GM23338 (cell line): ENCODE measurements at regions not wholly inside any gene's neighbourhood (a gene's known extent, or its start where the extent isn't known, plus 50 kb on each side); places are given as distances from the start of the nearest gene placed in this dataset.

Source experiments
- ATAC-seq: fragments of 200-7000 bp; cut with Tn5 transposase; 3 replicates; pipeline ENCODE4 v1.9.1; 2020
- DNase-seq: peaks from one replicate; pipeline ENCODE4 v3.0.0-alpha.2; 2015; ENCODE audit warnings: low spot score
- H2AFZ ChIP-seq: fragments of 200-600 bp; sonication (generic); 2 replicates; pipeline ENCODE4 v1.8.0; 2016; ENCODE audit warnings: antibody characterized with exemption, mild to moderate bottlenecking, moderate library complexity
- H3F3A ChIP-seq: fragments of 200-600 bp; sonication (generic); replicated peaks from 2 replicates; pipeline ENCODE4 v1.8.0; 2017; ENCODE audit warnings: antibody characterized with exemption, mixed run types, low read depth
- H3K27ac ChIP-seq: fragments of 200-600 bp; sonication (generic); 2 replicates; pipeline ENCODE4 v1.6.1; 2016; ENCODE audit warnings: low read depth
- H3K27me3 ChIP-seq: fragments of 200-600 bp; sonication (generic); 2 replicates; pipeline ENCODE4 v1.8.0; 2016; ENCODE audit warnings: mild to moderate bottlenecking, mixed run types, moderate library complexity; ENCODE audit not compliant: insufficient read depth
- H3K36me3 ChIP-seq: fragments of 200-600 bp; sonication (generic); 2 replicates; pipeline ENCODE4 v1.8.0; 2016; ENCODE audit warnings: mild to moderate bottlenecking; ENCODE audit not compliant: insufficient read depth
- H3K4me1 ChIP-seq: fragments of 200-600 bp; sonication (generic); 2 replicates; pipeline ENCODE4 v1.8.0; 2016; ENCODE audit warnings: mild to moderate bottlenecking, moderate library complexity; ENCODE audit not compliant: insufficient read depth
- H3K4me2 ChIP-seq: fragments of 200-600 bp; sonication (generic); 2 replicates; pipeline ENCODE4 v1.7.1; 2017; ENCODE audit warnings: mixed run types
- H3K4me3 ChIP-seq: fragments of 200-600 bp; sonication (generic); 2 replicates; pipeline ENCODE4 v1.6.1; 2016; ENCODE audit warnings: mixed run types
- H3K79me2 ChIP-seq: fragments of 200-600 bp; sonication (generic); replicated peaks from 2 replicates; pipeline ENCODE4 v1.8.0; 2017; ENCODE audit warnings: mild to moderate bottlenecking; ENCODE audit not compliant: insufficient read depth
- H3K9me2 ChIP-seq: fragments of 200-600 bp; sonication (generic); 2 replicates; pipeline ENCODE4 v1.8.0; 2017; ENCODE audit not compliant: insufficient read depth
- H4K20me1 ChIP-seq: fragments of 200-600 bp; sonication (generic); replicated peaks from 2 replicates; pipeline ENCODE4 v1.8.0; 2017; ENCODE audit warnings: mild to moderate bottlenecking; ENCODE audit not compliant: insufficient read depth
- H3K27ac Mint-ChIP-seq: 2 replicates; pipeline ENCODE4 v1.8.0; 2020; ENCODE audit warnings: inconsistent platforms, mild to moderate bottlenecking, moderate library complexity, mixed read lengths
- H3K27me3 Mint-ChIP-seq: 3 replicates; pipeline ENCODE4 v1.8.0; 2022; ENCODE audit warnings: low read depth, mild to moderate bottlenecking, moderate library complexity, mixed read lengths, inconsistent platforms; ENCODE audit not compliant: insufficient read depth, poor library complexity
- H3K36me3 Mint-ChIP-seq: 3 replicates; pipeline ENCODE4 v1.8.0; 2021; ENCODE audit warnings: low read depth, mild to moderate bottlenecking, inconsistent platforms, moderate library complexity, mixed read lengths
- H3K4me1 Mint-ChIP-seq: 3 replicates; pipeline ENCODE4 v1.8.0; 2020; ENCODE audit warnings: mild to moderate bottlenecking, inconsistent platforms, mixed read lengths
- H3K4me3 Mint-ChIP-seq: 3 replicates; pipeline ENCODE4 v1.8.0; 2021; ENCODE audit warnings: moderate library complexity, mild to moderate bottlenecking, inconsistent platforms, mixed read lengths
- H3K9me3 Mint-ChIP-seq: 3 replicates; pipeline ENCODE4 v1.8.0; 2020; ENCODE audit warnings: moderate library complexity, mild to moderate bottlenecking, inconsistent platforms, mixed read lengths
- CREB1 ChIP-seq: fragments of 250-450 bp; sonication (Bioruptor Pico); IDR thresholded peaks from 2 replicates; pipeline ENCODE4 v1.5.0; 2020; ENCODE audit warnings: low read depth, mild to moderate bottlenecking, moderate library complexity
- CTCF ChIP-seq, 2 experiments: fragments of 200-600 bp in 1 of 2; sonication (generic) in 1 of 2; conservative IDR thresholded peaks; 2 replicates each; pipeline versions ENCODE4 v1.5.1 to v1.6.1; 2016 to 2017; ENCODE audit warnings: antibody characterized with exemption in 2 of 2, low read depth in 2 of 2, mild to moderate bottlenecking in 2 of 2, moderate library complexity in 1 of 2
- EZH2phosphoT487 ChIP-seq: fragments of 200-600 bp; sonication (generic); IDR thresholded peaks from one replicate; pipeline ENCODE4 v1.8.1; 2018; ENCODE audit warnings: antibody characterized with exemption; ENCODE audit not compliant: unreplicated experiment
- JUNB ChIP-seq: IDR thresholded peaks from one replicate; pipeline ENCODE4 v1.6.1; 2016; ENCODE audit warnings: antibody characterized with exemption; ENCODE audit not compliant: unreplicated experiment
- NANOG ChIP-seq: IDR thresholded peaks from 2 replicates; pipeline ENCODE4 v1.6.1; 2016; ENCODE audit warnings: antibody characterized with exemption, borderline replicate concordance
- POLR2AphosphoS5 ChIP-seq: IDR thresholded peaks from 2 replicates; pipeline ENCODE4 v1.6.1; 2016; ENCODE audit warnings: antibody characterized with exemption, low read depth
- REST ChIP-seq: IDR thresholded peaks from one replicate; pipeline ENCODE4 v1.6.1; 2018; ENCODE audit warnings: antibody characterized with exemption; ENCODE audit not compliant: unreplicated experiment
- STAT1 ChIP-seq: IDR thresholded peaks from one replicate; pipeline ENCODE4 v1.6.1; 2016; ENCODE audit warnings: antibody characterized with exemption; ENCODE audit not compliant: unreplicated experiment
- ZNF114 ChIP-seq: fragments of 250-450 bp; sonication (Bioruptor Pico); IDR thresholded peaks from 2 replicates; pipeline ENCODE4 v1.5.0; 2020; ENCODE audit warnings: mild to moderate bottlenecking, moderate library complexity
- ZNF331 ChIP-seq: fragments of 250-450 bp; sonication (Bioruptor Pico); IDR thresholded peaks from 2 replicates; pipeline ENCODE4 v1.5.0; 2020; ENCODE audit warnings: low read depth, mild to moderate bottlenecking, moderate library complexity

GRCh38 chr6:92791403-92791802 is 628.0 kb downstream of the EPHA7 start:
- TF ChIP-seq ZNF331: no peak
- TF ChIP-seq REST: no peak
- no peak for TF ChIP-seq CTCF (conservative IDR thresholded peaks at IDR 0.05; ENCODE audit: low read depth in 2 of 2)
- TF ChIP-seq CREB1 (CRISPR knock-in tag): no peak
- TF ChIP-seq ZNF114: no peak
- TF ChIP-seq JUNB: no peak
- no peak for TF ChIP-seq NANOG

GRCh38 chr6:92790381-92790780 is 629.0 kb downstream of the EPHA7 start:
- no peak overlapping the region for H3K4me3 Mint-ChIP-seq
- Histone ChIP-seq H4K20me1 (no peaks in the 10 kb centered on the region), H3K27ac (no peak overlapping the region), H3K4me2 (no peak overlapping the region), H3K9me2 (no peaks in the 10 kb centered on the region), H3K36me3 (no peaks in the 10 kb centered on the region), H3K4me1 (no peaks in the 10 kb centered on the region), H2AFZ (no peak overlapping the region), H3F3A (no peaks in the 10 kb centered on the region), H3K27me3 (no peaks in the 10 kb centered on the region), H3K4me3 (no peak overlapping the region), H3K79me2 (no peaks in the 10 kb centered on the region)
- no peaks in the 10 kb centered on the region for H3K27me3 Mint-ChIP-seq
- H3K27ac Mint-ChIP-seq: no peak overlapping the region
- peak; percentile 12 for DNase-seq
- no peaks in the 10 kb centered on the region for H3K9me3 Mint-ChIP-seq
- H3K4me1 Mint-ChIP-seq: peaks cover 2% of the 10 kb centered on the region; the same call in 1 of the 3 replicates
- no peak; the same call in 2 of the 3 replicates for ATAC-seq
- no peaks in the 10 kb centered on the region for H3K36me3 Mint-ChIP-seq
- TF ChIP-seq CREB1 (CRISPR knock-in tag) (no peak), CTCF (conservative IDR thresholded peaks at IDR 0.05; ENCODE audit: low read depth in 2 of 2) (no peak), NANOG (no peak), EZH2phosphoT487 (no peak), JUNB (no peak), POLR2AphosphoS5 (no peak), STAT1 (no peak)

More at GRCh38 chr6:92791403-92791802, 628.0 kb downstream of the EPHA7 start:
- H3K4me2 ChIP-seq: no peak overlapping the region
- Mint-ChIP-seq H3K9me3 (no peaks in the 10 kb centered on the region), H3K27ac (no peak overlapping the region), H3K27me3 (no peaks in the 10 kb centered on the region), H3K4me3 (no peak overlapping the region), H3K36me3 (no peaks in the 10 kb centered on the region), H3K4me1 (peaks cover 2% of the 10 kb centered on the region; the same call in 1 of the 3 replicates)
- no peaks in the 10 kb centered on the region for H3K9me2 ChIP-seq
- H3K4me1 ChIP-seq: no peaks in the 10 kb centered on the region
- H2AFZ ChIP-seq: no peak overlapping the region
- DNase-seq (no peak), ATAC-seq (no peak)
- H3K27me3 ChIP-seq: no peaks in the 10 kb centered on the region
- H4K20me1 ChIP-seq: no peaks in the 10 kb centered on the region
- no peak overlapping the region for H3K4me3 ChIP-seq
- no peak overlapping the region for H3K27ac ChIP-seq
- H3K36me3 ChIP-seq: no peaks in the 10 kb centered on the region
- no peaks in the 10 kb centered on the region for H3K79me2 ChIP-seq
- H3F3A ChIP-seq: no peaks in the 10 kb centered on the region
